Kidney (tissue), 13 donors: ENCODE measurements at regions not wholly inside any gene's neighbourhood (a gene's known extent, or its start where the extent isn't known, plus 50 kb on each side); places are given as distances from the start of the nearest gene placed in this dataset.

Experiments used
- DNase-seq, 5 donors: peaks; one replicate each; pipeline ENCODE4 v3.0.0-alpha.2; 2013 to 2020
- FAIRE-seq: peaks from 2 replicates; lab custom pipeline; 2012; peaks lifted over from hg19 to GRCh38; lab: Jason Lieb, UNC
- H3K27ac ChIP-seq, 2 donors: one replicate each; pipeline ENCODE4 v1.7.0; 2013; ENCODE audit warnings: low read depth in 2 of 2, low read length in 2 of 2, inconsistent platforms in 1 of 2
- H3K27me3 ChIP-seq: one replicate; pipeline ENCODE4 v1.7.1; 2013; ENCODE audit warnings: low read length, inconsistent platforms; ENCODE audit not compliant: control insufficient read depth, insufficient read depth
- H3K36me3 ChIP-seq, 3 donors: one replicate each; pipeline versions ENCODE4 v1.7.0 to v1.7.1; 2013; ENCODE audit warnings: low read length in 3 of 3, control low read depth in 1 of 3, inconsistent platforms in 1 of 3; ENCODE audit not compliant: insufficient read depth in 3 of 3, control insufficient read depth in 2 of 3
- H3K4me1 ChIP-seq, 3 donors: one replicate each; pipeline versions ENCODE4 v1.7.0 to v1.7.1; 2013; ENCODE audit warnings: low read length in 3 of 3, inconsistent platforms in 1 of 3, low read depth in 1 of 3; ENCODE audit not compliant: control insufficient read depth in 2 of 3, insufficient read depth in 2 of 3
- H3K4me3 ChIP-seq, 3 donors: one replicate each; pipeline versions ENCODE4 v1.7.0 to v1.8.1; 2013; ENCODE audit warnings: low read length in 3 of 3, control low read depth in 1 of 3, inconsistent platforms in 1 of 3
- H3K9ac ChIP-seq, 3 donors: one replicate each; pipeline versions ENCODE4 v1.7.0 to v1.7.1; 2013; ENCODE audit warnings: low read length in 3 of 3, control low read depth in 1 of 3, inconsistent platforms in 1 of 3
- H3K9me3 ChIP-seq, 3 donors: one replicate each; pipeline versions ENCODE4 v1.7.0 to v1.7.1; 2013; ENCODE audit warnings: low read length in 3 of 3, control low read depth in 1 of 3, inconsistent platforms in 1 of 3; ENCODE audit not compliant: control insufficient read depth in 2 of 3, insufficient read depth in 1 of 3
- CTCF ChIP-seq: IDR thresholded peaks from 3 replicates; pipeline ENCODE4 v1.5.1; 2012; ENCODE audit warnings: mild to moderate bottlenecking, moderate library complexity, borderline replicate concordance; ENCODE audit not compliant: insufficient read depth; ENCODE audit errors: extremely low read depth
- intact Hi-C: fragments of 100-400 bp; cut with DNase I; formaldehyde crosslinking; loops from one replicate; pipeline ENCODE4 v1.11.1; 2022
- donor health status: control.
- donor health status: control.
- donor health status: control.
- donor health status: control.
- donor health status: control.
- donor health status: DM: yes; HTN: yes; CAD: no.
- donor health status: Normal renal cell carcinoma (clear cell type).

- FAIRE-seq, result no peak
- H3K9me3 ChIP-seq, result no peaks in the 10 kb centered on the region
- TF ChIP-seq CTCF, result no peak
- intact Hi-C loops, result no loop called here
- no peak overlapping the region for H3K9ac ChIP-seq
- H3K4me1 ChIP-seq, result peaks cover 0 to 11% (median 8%) of the 10 kb centered on the region in 3 donors
- H3K27ac ChIP-seq, result no peak overlapping the region
- H3K4me3 ChIP-seq, result no peak overlapping the region
- H3K36me3 ChIP-seq, result no peaks in the 10 kb centered on the region
- DNase-seq, result no peak
- no peaks in the 10 kb centered on the region for H3K27me3 ChIP-seq
Measured at GRCh38 chr16:85510041-85510659, 103.0 kb upstream of the GSE1 start.

- no peaks in the 10 kb centered on the region for H3K9me3 ChIP-seq
- H3K27ac ChIP-seq, result no peak overlapping the region
- no peak overlapping the region for H3K9ac ChIP-seq
- FAIRE-seq (no peak), DNase-seq (peak in 2 of 5 donors; percentile 52 to 59)
- no peaks in the 10 kb centered on the region for H3K36me3 ChIP-seq
- no peaks in the 10 kb centered on the region for H3K27me3 ChIP-seq
- TF ChIP-seq CTCF, result no peak
- intact Hi-C loops, result no loop called here
- no peak overlapping the region for H3K4me3 ChIP-seq
- H3K4me1 ChIP-seq, result peaks cover 0 to 13% (median 8%) of the 10 kb centered on the region in 3 donors
Measured at GRCh38 chr16:85511938-85512807, 100.9 kb upstream of the GSE1 start.

GRCh38 chr16:85512808-85513115, 100.4 kb upstream of the GSE1 start:
- no peak for TF ChIP-seq CTCF
- DNase-seq, result no peak
- intact Hi-C loops, result no loop called here
- H3K4me1 ChIP-seq, result peaks cover 0 to 13% (median 8%) of the 10 kb centered on the region in 3 donors
- H3K9me3 ChIP-seq, result no peaks in the 10 kb centered on the region
- no peak overlapping the region for H3K27ac ChIP-seq
- H3K9ac ChIP-seq, result no peak overlapping the region
- no peak for FAIRE-seq
- no peak overlapping the region for H3K4me3 ChIP-seq
- H3K27me3 ChIP-seq, result no peaks in the 10 kb centered on the region
- H3K36me3 ChIP-seq, result no peaks in the 10 kb centered on the region
